ENCODE measurements at regions not wholly inside any gene's neighbourhood (a gene's known extent, or its start where the extent isn't known, plus 50 kb on each side); places are given as distances from the start of the nearest gene placed in this dataset.

DNA sequence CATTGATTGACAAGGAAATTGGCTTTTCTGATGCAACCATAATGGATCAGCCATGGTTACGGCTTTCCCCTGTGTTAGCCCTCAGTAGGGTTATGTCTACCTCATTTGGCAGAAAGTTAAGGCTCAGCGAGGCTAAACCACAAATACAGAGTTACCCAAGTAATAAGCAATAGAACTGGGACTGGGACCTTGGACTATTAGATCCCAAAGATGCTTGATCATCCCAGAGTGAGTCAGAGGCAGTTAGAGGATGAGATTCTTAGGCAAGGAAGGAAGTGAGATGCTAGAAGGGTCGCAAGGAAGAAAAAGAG, 401.4 kb downstream of the TNS3 start:
- DNase-seq (ENCODE audit: low read depth, low spot score), result no peak
- ChIA-PET POLR2A (no interaction called here), SMC1A (ENCODE audit: uncharacterized antibody, unreplicated experiment) (interaction anchor here (0.8 to 1.5 kb wide), 5 partner anchors 22 to 1309 kb away, joined by 3 to 4 read pairs (median 3); no protein-coding TSS in a partner anchor), CTCF (interaction anchor here (1.0 to 3.3 kb wide), 11 partner anchors 27 to 1290 kb away, joined by 3 to 24 read pairs (median 4); no protein-coding TSS in a partner anchor), RAD21 (ENCODE audit: unreplicated experiment) (interaction anchor here (1.3 to 1.7 kb wide), 5 partner anchors 54 to 1264 kb away, joined by 3 to 6 read pairs (median 3); no protein-coding TSS in a partner anchor)
- Histone ChIP-seq H3K36me3 (ENCODE audit: control insufficient read depth in 2 of 2, insufficient read depth in 2 of 2, low read length in 1 of 2) (no peaks in the 10 kb centered on the region), H3K4me1 (ENCODE audit: control insufficient read depth, insufficient read depth, low read length) (no peaks in the 10 kb centered on the region), H3K4me2 (ENCODE audit: control insufficient read depth, insufficient read depth) (no peak overlapping the region), H3K27me3 (replicated peaks in 1 of 2; ENCODE audit: control insufficient read depth in 2 of 2, insufficient read depth in 2 of 2, low read length in 1 of 2) (no peaks in the 10 kb centered on the region), H4K20me1 (ENCODE audit: control insufficient read depth, insufficient read depth) (no peaks in the 10 kb centered on the region), H3K79me2 (ENCODE audit: control insufficient read depth, insufficient read depth, low read length) (no peaks in the 10 kb centered on the region), H3K9ac (ENCODE audit: control insufficient read depth, insufficient read depth, low read length) (no peak overlapping the region), H3K27ac (ENCODE audit: control insufficient read depth, insufficient read depth) (no peak overlapping the region), H2AFZ (ENCODE audit: control insufficient read depth, low read depth, low read length) (no peak overlapping the region), H3K9me3 (replicated peaks; ENCODE audit: control insufficient read depth, insufficient read depth, low read length) (no peaks in the 10 kb centered on the region; the same call in 2 of the 3 replicates), H3K4me3 (no peak overlapping the region)
- ATAC-seq, result no peak
- intact Hi-C loops (cut with micrococcal nuclease; ENCODE audit: unreplicated experiment), result loop anchor here (2.0 to 5.0 kb wide), 5 partner anchors 72 to 1290 kb away; no protein-coding TSS in a partner anchor
- in situ Hi-C loops (cut with MboI), result loop anchor here (5.0 kb wide), 1 partner anchor 1263 kb away; no protein-coding TSS in a partner anchor
- no peak for FAIRE-seq
- no TSS peak for BruUV-seq (replicated peaks)
- WGBS (ENCODE audit: insufficient coverage, insufficient replicate concordance, low lambda C conversion rate, missing lambda C conversion rate), result 4% methylated on average over 3 of the region's 3 CpGs
- TF ChIP-seq EZH2 (IDR thresholded peaks at IDR 0.05; ENCODE audit: borderline replicate concordance, control insufficient read depth, low read depth, low read length) (no peak), ASH2L (IDR thresholded peaks at IDR 0.05; ENCODE audit: borderline replicate concordance, low read depth) (no peak), POU2F2 (IDR thresholded peaks at IDR 0.05; ENCODE audit: borderline replicate concordance, low read depth, low read length) (no peak), BCL11A (IDR thresholded peaks at IDR 0.05; ENCODE audit: low read depth, low read length) (no peak), SMAD5 (IDR thresholded peaks at IDR 0.05; ENCODE audit: low read depth) (no peak), SREBF1 (IDR thresholded peaks at IDR 0.05; ENCODE audit: low read length) (no peak), MEF2A (IDR thresholded peaks at IDR 0.05; ENCODE audit: insufficient read depth, low read depth, low read length) (no peak), NRF1 (conservative IDR thresholded peaks at IDR 0.05; ENCODE audit: low read depth, low read length) (no peak)
- TF ChIP-seq, protein P1, sequence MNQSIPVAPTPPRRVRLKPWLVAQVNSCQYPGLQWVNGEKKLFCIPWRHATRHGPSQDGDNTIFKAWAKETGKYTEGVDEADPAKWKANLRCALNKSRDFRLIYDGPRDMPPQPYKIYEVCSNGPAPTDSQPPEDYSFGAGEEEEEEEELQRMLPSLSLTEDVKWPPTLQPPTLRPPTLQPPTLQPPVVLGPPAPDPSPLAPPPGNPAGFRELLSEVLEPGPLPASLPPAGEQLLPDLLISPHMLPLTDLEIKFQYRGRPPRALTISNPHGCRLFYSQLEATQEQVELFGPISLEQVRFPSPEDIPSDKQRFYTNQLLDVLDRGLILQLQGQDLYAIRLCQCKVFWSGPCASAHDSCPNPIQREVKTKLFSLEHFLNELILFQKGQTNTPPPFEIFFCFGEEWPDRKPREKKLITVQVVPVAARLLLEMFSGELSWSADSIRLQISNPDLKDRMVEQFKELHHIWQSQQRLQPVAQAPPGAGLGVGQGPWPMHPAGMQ (IDR thresholded peaks at IDR 0.05; ENCODE audit: borderline replicate concordance), result no peak
- TF ChIP-seq, protein P2, sequence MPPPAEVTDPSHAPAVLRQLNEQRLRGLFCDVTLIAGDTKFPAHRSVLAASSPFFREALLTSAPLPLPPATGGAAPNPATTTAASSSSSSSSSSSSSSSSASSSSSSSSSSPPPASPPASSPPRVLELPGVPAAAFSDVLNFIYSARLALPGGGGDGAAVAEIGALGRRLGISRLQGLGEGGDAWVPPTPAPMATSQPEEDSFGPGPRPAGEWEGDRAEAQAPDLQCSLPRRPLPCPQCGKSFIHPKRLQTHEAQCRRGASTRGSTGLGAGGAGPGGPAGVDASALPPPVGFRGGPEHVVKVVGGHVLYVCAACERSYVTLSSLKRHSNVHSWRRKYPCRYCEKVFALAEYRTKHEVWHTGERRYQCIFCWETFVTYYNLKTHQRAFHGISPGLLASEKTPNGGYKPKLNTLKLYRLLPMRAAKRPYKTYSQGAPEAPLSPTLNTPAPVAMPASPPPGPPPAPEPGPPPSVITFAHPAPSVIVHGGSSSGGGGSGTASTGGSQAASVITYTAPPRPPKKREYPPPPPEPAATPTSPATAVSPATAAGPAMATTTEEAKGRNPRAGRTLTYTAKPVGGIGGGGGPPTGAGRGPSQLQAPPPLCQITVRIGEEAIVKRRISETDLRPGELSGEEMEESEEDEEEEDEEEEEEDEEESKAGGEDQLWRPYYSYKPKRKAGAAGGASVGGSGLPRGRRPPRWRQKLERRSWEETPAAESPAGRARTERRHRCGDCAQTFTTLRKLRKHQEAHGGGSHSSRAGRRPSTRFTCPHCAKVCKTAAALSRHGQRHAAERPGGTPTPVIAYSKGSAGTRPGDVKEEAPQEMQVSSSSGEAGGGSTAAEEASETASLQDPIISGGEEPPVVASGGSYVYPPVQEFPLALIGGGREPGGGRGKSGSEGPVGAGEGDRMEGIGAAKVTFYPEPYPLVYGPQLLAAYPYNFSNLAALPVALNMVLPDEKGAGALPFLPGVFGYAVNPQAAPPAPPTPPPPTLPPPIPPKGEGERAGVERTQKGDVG (CRISPR knock-in tag; IDR thresholded peaks at IDR 0.05), result no peak
- TF ChIP-seq, protein P3, sequence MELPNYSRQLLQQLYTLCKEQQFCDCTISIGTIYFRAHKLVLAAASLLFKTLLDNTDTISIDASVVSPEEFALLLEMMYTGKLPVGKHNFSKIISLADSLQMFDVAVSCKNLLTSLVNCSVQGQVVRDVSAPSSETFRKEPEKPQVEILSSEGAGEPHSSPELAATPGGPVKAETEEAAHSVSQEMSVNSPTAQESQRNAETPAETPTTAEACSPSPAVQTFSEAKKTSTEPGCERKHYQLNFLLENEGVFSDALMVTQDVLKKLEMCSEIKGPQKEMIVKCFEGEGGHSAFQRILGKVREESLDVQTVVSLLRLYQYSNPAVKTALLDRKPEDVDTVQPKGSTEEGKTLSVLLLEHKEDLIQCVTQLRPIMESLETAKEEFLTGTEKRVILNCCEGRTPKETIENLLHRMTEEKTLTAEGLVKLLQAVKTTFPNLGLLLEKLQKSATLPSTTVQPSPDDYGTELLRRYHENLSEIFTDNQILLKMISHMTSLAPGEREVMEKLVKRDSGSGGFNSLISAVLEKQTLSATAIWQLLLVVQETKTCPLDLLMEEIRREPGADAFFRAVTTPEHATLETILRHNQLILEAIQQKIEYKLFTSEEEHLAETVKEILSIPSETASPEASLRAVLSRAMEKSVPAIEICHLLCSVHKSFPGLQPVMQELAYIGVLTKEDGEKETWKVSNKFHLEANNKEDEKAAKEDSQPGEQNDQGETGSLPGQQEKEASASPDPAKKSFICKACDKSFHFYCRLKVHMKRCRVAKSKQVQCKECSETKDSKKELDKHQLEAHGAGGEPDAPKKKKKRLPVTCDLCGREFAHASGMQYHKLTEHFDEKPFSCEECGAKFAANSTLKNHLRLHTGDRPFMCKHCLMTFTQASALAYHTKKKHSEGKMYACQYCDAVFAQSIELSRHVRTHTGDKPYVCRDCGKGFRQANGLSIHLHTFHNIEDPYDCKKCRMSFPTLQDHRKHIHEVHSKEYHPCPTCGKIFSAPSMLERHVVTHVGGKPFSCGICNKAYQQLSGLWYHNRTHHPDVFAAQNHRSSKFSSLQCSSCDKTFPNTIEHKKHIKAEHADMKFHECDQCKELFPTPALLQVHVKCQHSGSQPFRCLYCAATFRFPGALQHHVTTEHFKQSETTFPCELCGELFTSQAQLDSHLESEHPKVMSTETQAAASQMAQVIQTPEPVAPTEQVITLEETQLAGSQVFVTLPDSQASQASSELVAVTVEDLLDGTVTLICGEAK (IDR thresholded peaks at IDR 0.05; ENCODE audit: borderline replicate concordance), result no peak
- TF ChIP-seq, protein P4, sequence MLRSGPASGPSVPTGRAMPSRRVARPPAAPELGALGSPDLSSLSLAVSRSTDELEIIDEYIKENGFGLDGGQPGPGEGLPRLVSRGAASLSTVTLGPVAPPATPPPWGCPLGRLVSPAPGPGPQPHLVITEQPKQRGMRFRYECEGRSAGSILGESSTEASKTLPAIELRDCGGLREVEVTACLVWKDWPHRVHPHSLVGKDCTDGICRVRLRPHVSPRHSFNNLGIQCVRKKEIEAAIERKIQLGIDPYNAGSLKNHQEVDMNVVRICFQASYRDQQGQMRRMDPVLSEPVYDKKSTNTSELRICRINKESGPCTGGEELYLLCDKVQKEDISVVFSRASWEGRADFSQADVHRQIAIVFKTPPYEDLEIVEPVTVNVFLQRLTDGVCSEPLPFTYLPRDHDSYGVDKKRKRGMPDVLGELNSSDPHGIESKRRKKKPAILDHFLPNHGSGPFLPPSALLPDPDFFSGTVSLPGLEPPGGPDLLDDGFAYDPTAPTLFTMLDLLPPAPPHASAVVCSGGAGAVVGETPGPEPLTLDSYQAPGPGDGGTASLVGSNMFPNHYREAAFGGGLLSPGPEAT (IDR thresholded peaks at IDR 0.05; ENCODE audit: low read depth), result no peak
